Heart left ventricle (tissue), 13 donors: ENCODE measurements at regions not wholly inside any gene's neighbourhood (a gene's known extent, or its start where the extent isn't known, plus 50 kb on each side); places are given as distances from the start of the nearest gene placed in this dataset.

Experiments
- POLR2A ChIP-seq, 2 donors: fragments of 450-650 bp; IDR thresholded peaks; one replicate each; pipeline ENCODE4 v1.6.1; 2017; ENCODE audit warnings: antibody characterized with exemption in 2 of 2, mild to moderate bottlenecking in 2 of 2, moderate library complexity in 2 of 2
- TF ChIP-seq, protein P1 (sequence below), 12 donors: fragments of 200-600 bp; sonication (generic) in 4 of 12; IDR thresholded peaks; one replicate each; pipeline versions ENCODE4 v1.5.0 to v1.8.0; 2018 to 2022; ENCODE audit warnings: antibody characterized with exemption in 12 of 12, mild to moderate bottlenecking in 5 of 12
- donor health status: ischemic (EF 13 %, LVEDD 7.1; RV severe dilation, severe dysfunction).
- donor health status: DM: no; HTN: yes; CAD: no.
- donor health status: DM: no; HTN: no; CAD: no.
- donor health status: ischemic (EF 25% LVEDD 6.9; RV normal size, moderate dysfunction).
- donor health status: ischemic (EF 25% LVEDD 5.7; RV mildly dilated, moderate dysfunction).
- donor health status: ischemic (EF 35%, LVEDD 5.7; RV mildly dilated, moderate dysfunction).
- donor health status: nonischemic (EF 11% LVEDD 7.7; RV severe dilation, severe dysfunction).
- donor health status: DM: yes; HTN: yes; CAD: no.
- donor health status: PGD.
- donor health status: ischemic (EF 29% LVEDD 5.4; RV normal size, mild dysfunction).
- donor health status: nonischemic (EF 23%, LVEDD 6.1; RV moderate dilation, normal function).

DNA sequence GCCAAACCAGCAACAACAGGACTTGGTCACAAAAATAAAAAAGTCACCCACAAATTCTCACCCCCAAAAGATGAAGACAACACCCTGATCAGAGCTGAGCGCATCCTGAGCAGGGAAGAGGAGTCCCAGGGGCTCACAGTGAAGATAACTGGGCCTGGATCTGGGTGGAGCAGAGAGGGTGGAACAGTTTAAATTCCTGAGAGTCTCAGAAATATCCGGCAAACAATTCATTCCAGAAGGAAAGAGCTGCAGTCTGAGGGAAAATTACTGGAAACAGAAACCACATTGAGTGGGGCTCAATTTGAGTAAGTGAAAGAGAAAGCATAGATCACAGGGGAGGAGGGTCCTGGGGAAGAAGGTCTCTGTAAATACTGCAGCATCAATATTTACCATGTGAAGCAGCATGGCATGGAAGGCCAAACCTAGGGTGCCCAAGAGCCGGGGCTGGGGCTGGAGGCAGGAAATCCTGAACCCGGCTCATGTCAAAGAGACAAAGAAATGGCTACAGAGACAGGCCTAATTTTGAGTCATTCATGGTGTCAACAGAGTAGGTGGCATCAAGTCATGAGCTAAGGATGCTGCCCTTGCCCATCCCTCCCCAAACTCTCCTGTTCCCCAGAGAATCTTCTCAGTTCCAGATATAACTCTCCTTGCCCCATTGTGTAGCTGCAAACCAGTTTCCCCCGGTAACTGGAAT lies 61.4 kb upstream of the ZBTB7C start:
- TF ChIP-seq, protein P1, sequence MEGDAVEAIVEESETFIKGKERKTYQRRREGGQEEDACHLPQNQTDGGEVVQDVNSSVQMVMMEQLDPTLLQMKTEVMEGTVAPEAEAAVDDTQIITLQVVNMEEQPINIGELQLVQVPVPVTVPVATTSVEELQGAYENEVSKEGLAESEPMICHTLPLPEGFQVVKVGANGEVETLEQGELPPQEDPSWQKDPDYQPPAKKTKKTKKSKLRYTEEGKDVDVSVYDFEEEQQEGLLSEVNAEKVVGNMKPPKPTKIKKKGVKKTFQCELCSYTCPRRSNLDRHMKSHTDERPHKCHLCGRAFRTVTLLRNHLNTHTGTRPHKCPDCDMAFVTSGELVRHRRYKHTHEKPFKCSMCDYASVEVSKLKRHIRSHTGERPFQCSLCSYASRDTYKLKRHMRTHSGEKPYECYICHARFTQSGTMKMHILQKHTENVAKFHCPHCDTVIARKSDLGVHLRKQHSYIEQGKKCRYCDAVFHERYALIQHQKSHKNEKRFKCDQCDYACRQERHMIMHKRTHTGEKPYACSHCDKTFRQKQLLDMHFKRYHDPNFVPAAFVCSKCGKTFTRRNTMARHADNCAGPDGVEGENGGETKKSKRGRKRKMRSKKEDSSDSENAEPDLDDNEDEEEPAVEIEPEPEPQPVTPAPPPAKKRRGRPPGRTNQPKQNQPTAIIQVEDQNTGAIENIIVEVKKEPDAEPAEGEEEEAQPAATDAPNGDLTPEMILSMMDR (IDR thresholded peaks at IDR 0.05): no peak
- TF ChIP-seq POLR2A (IDR thresholded peaks at IDR 0.05): no peak
